Fibroblast of villous mesenchyme (primary cell): ENCODE measurements at regions not wholly inside any gene's neighbourhood (a gene's known extent, or its start where the extent isn't known, plus 50 kb on each side); places are given as distances from the start of the nearest gene placed in this dataset.
"Not testable (repeated sequence)": the region's sequence is repeated elsewhere in the genome, so short reads cannot be mapped to it uniquely, and the experiment has no call there.

ENCODE experiments used
- DNase-seq: peaks from one replicate; pipeline ENCODE4 v3.0.0-alpha.2; 2010; ENCODE audit warnings: low read depth
- H3K4me3 ChIP-seq: 2 replicates; pipeline ENCODE4 v1.5.1; 2011; ENCODE audit warnings: low read depth, mild to moderate bottlenecking, low read length
- CTCF ChIP-seq: IDR thresholded peaks from 2 replicates; pipeline ENCODE4 v1.5.1; 2012; ENCODE audit warnings: low read depth, mild to moderate bottlenecking, low read length; ENCODE audit not compliant: insufficient read depth

- TF ChIP-seq CTCF: no peak
- no peak overlapping the region for H3K4me3 ChIP-seq
- DNase-seq: no peak
Observed at GRCh38 chr15:98288091-98288590, 327.6 kb downstream of the ARRDC4 start.

GRCh38 chr15:98289747-98290146 lies 329.2 kb downstream of the ARRDC4 start:
- no peak for TF ChIP-seq CTCF
- no peak overlapping the region for H3K4me3 ChIP-seq
- DNase-seq: peak; percentile 60

- DNase-seq: peak; percentile 17
- peak; percentile 69 for TF ChIP-seq CTCF
- no peak overlapping the region for H3K4me3 ChIP-seq
Observed at GRCh38 chr15:98292442-98293240, 332.1 kb downstream of the ARRDC4 start.

- H3K4me3 ChIP-seq: no peak overlapping the region
- no peak for TF ChIP-seq CTCF
- DNase-seq: no peak
Observed at GRCh38 chr15:98294126-98294525, 333.6 kb downstream of the ARRDC4 start.

GRCh38 chr15:98295101-98295759 lies 334.7 kb downstream of the ARRDC4 start:
- TF ChIP-seq CTCF: peak; percentile 44
- DNase-seq: peak; percentile 61
- not testable (repeated sequence) for H3K4me3 ChIP-seq

GRCh38 chr15:98296653-98297052 lies 336.1 kb downstream of the ARRDC4 start:
- no peak for DNase-seq
- no peak for TF ChIP-seq CTCF
- H3K4me3 ChIP-seq: no peak overlapping the region

- H3K4me3 ChIP-seq: no peak overlapping the region
- TF ChIP-seq CTCF: no peak
- no peak for DNase-seq
Observed at GRCh38 chr15:98304371-98304770, 343.9 kb downstream of the ARRDC4 start.
